Lung (tissue), 11 donors: ENCODE measurements at regions not wholly inside any gene's neighbourhood (a gene's known extent, or its start where the extent isn't known, plus 50 kb on each side); places are given as distances from the start of the nearest gene placed in this dataset.

ENCODE experiments used
- ATAC-seq: fragments of 200-7000 bp; cut with Tn5 transposase; one replicate; pipeline ENCODE4 v1.9.1; 2020; ENCODE audit warnings: moderate number of reproducible peaks; ENCODE audit not compliant: insufficient read depth, low FRiP score
- DNase-seq, 3 donors: peaks; one replicate each; pipeline ENCODE4 v3.0.0-alpha.2; 2013 to 2017
- H3K27ac ChIP-seq, 2 donors: one replicate each; pipeline ENCODE4 v1.5.1; 2013; ENCODE audit warnings: mild to moderate bottlenecking in 2 of 2, moderate library complexity in 2 of 2, control low read depth in 1 of 2, inconsistent platforms in 1 of 2, low read depth in 1 of 2, low read length in 1 of 2
- H3K27me3 ChIP-seq, 3 donors: one replicate each; pipeline ENCODE4 v1.5.1; 2013; ENCODE audit warnings: low read length in 2 of 3; ENCODE audit not compliant: control insufficient read depth in 3 of 3, insufficient read depth in 3 of 3
- H3K36me3 ChIP-seq, 4 donors: one replicate each; pipeline ENCODE4 v1.5.1; 2013; ENCODE audit warnings: low read length in 4 of 4, mild to moderate bottlenecking in 1 of 4, moderate library complexity in 1 of 4; ENCODE audit not compliant: control insufficient read depth in 4 of 4, insufficient read depth in 4 of 4
- H3K4me1 ChIP-seq, 5 donors: one replicate each; pipeline ENCODE4 v1.5.1; 2013; ENCODE audit warnings: low read length in 5 of 5, mild to moderate bottlenecking in 2 of 5, moderate library complexity in 1 of 5; ENCODE audit not compliant: control insufficient read depth in 5 of 5, insufficient read depth in 5 of 5
- H3K4me3 ChIP-seq: one replicate; pipeline ENCODE4 v1.5.1; 2013; ENCODE audit warnings: mild to moderate bottlenecking, control low read depth, moderate library complexity
- H3K9ac ChIP-seq, 2 donors: one replicate each; pipeline ENCODE4 v1.5.1; 2013; ENCODE audit warnings: low read length in 2 of 2, control low read depth in 1 of 2; ENCODE audit not compliant: insufficient read depth in 1 of 2
- H3K9me3 ChIP-seq, 4 donors: one replicate each; pipeline ENCODE4 v1.5.1; 2013; ENCODE audit warnings: low read length in 3 of 4, mild to moderate bottlenecking in 1 of 4, moderate library complexity in 1 of 4; ENCODE audit not compliant: control insufficient read depth in 4 of 4, insufficient read depth in 3 of 4
- CTCF ChIP-seq: IDR thresholded peaks from 2 replicates; pipeline ENCODE4 v1.5.1; 2012; ENCODE audit warnings: mild to moderate bottlenecking; ENCODE audit errors: control extremely low read depth, extremely low read depth
- WGBS, 2 donors: extraction: QIAGEN DNeasy Blood & Tissue Kit; methylation state at CpG; one replicate each; pipeline ENCODE4 v1.1.7; 2013; 5-methylcytosine and 5-hydroxymethylcytosine counted together
- donor health status: control.
- donor health status: control.
- donor health status: Bipolar disorder and iron deficiency.
- donor health status: healthy.
- donor health status: DM: yes; HTN: yes; CAD: no.

- ATAC-seq: no peak
- Histone ChIP-seq H3K9me3 (no peaks in the 10 kb centered on the region), H3K4me1 (no peaks in the 10 kb centered on the region), H3K36me3 (no peaks in the 10 kb centered on the region), H3K27ac (no peak overlapping the region), H3K27me3 (no peaks in the 10 kb centered on the region), H3K9ac (no peak overlapping the region), H3K4me3 (no peak overlapping the region)
- no peak for TF ChIP-seq CTCF
- 40 to 47% methylated on average over 1 of the region's 1 CpG for WGBS, 2 donors
- DNase-seq: no peak
Measured at GRCh38 chr11:92122561-92122960, 102.1 kb upstream of the FAT3 start.

- Histone ChIP-seq H3K27ac (no peak overlapping the region), H3K4me3 (no peak overlapping the region), H3K9ac (no peak overlapping the region), H3K36me3 (no peaks in the 10 kb centered on the region), H3K9me3 (peaks cover 0 to 8% (median 4%) of the 10 kb centered on the region in 4 donors), H3K4me1 (no peaks in the 10 kb centered on the region), H3K27me3 (no peaks in the 10 kb centered on the region)
- ATAC-seq: no peak
- DNase-seq: no peak
- 59 to 71% methylated on average over 4 of the region's 4 CpGs for WGBS, 2 donors
- no peak for TF ChIP-seq CTCF
Measured at GRCh38 chr11:92111287-92111686, 113.3 kb upstream of the FAT3 start.

GRCh38 chr11:92109466-92109865 lies 115.2 kb upstream of the FAT3 start:
- H3K27me3 ChIP-seq: no peaks in the 10 kb centered on the region
- WGBS, 2 donors: 67 to 79% methylated on average over 1 of the region's 1 CpG
- DNase-seq: no peak
- H3K36me3 ChIP-seq: no peaks in the 10 kb centered on the region
- no peak overlapping the region for H3K4me3 ChIP-seq
- H3K9me3 ChIP-seq: peaks cover 0 to 8% (median 4%) of the 10 kb centered on the region in 4 donors
- no peaks in the 10 kb centered on the region for H3K4me1 ChIP-seq
- no peak for ATAC-seq
- H3K9ac ChIP-seq: no peak overlapping the region
- TF ChIP-seq CTCF: no peak
- no peak overlapping the region for H3K27ac ChIP-seq

- Histone ChIP-seq H3K27me3 (no peaks in the 10 kb centered on the region), H3K9me3 (peaks cover 0 to 2% (median 0%) of the 10 kb centered on the region in 4 donors), H3K36me3 (no peaks in the 10 kb centered on the region), H3K4me1 (peaks cover 0 to 5% (median 0%) of the 10 kb centered on the region in 5 donors), H3K9ac (no peak overlapping the region), H3K4me3 (no peak overlapping the region), H3K27ac (no peak overlapping the region)
- 81 to 82% methylated on average over 5 of the region's 5 CpGs for WGBS, 2 donors
- no peak for ATAC-seq
- no peak for TF ChIP-seq CTCF
- DNase-seq: no peak
Measured at GRCh38 chr11:92107331-92107730, 117.3 kb upstream of the FAT3 start.
